ENCODE measurements at regions not wholly inside any gene's neighbourhood (a gene's known extent, or its start where the extent isn't known, plus 50 kb on each side); places are given as distances from the start of the nearest gene placed in this dataset.

GRCh38 chr5:3896098-3896497 lies 300.5 kb downstream of the IRX1 start:
- ATAC-seq (ENCODE audit: low FRiP score in 2 of 2) (no peak), DNase-seq (no peak)
- Histone ChIP-seq H3K27ac (no peak overlapping the region), H3K4me3 (no peak overlapping the region), H3K27me3 (no peaks in the 10 kb centered on the region), H3K4me1 (no peaks in the 10 kb centered on the region), H3K36me3 (no peaks in the 10 kb centered on the region), H3K9me3 (no peaks in the 10 kb centered on the region)
- WGBS, 2 donors = 69 to 77% methylated on average over 4 to 5 of the region's 5 CpGs
- TF ChIP-seq EP300 (IDR thresholded peaks at IDR 0.05) = no peak
- TF ChIP-seq CTCF (IDR thresholded peaks at IDR 0.05) = no peak
- no peak for TF ChIP-seq POLR2A (IDR thresholded peaks at IDR 0.05)

GRCh38 chr5:3899093-3899492 lies 303.5 kb downstream of the IRX1 start:
- Histone ChIP-seq H3K27me3 (no peaks in the 10 kb centered on the region), H3K27ac (no peak overlapping the region), H3K36me3 (no peaks in the 10 kb centered on the region), H3K9me3 (no peaks in the 10 kb centered on the region), H3K4me1 (no peaks in the 10 kb centered on the region), H3K4me3 (no peak overlapping the region)
- no peak for TF ChIP-seq POLR2A (IDR thresholded peaks at IDR 0.05)
- TF ChIP-seq CTCF (IDR thresholded peaks at IDR 0.05) = no peak
- no peak for TF ChIP-seq EP300 (IDR thresholded peaks at IDR 0.05)
- TF ChIP-seq POLR2AphosphoS5 (IDR thresholded peaks at IDR 0.05) = no peak
- 60 to 62% methylated on average over 5 of the region's 5 CpGs for WGBS, 2 donors
- no peak for DNase-seq
- ATAC-seq (ENCODE audit: low FRiP score in 2 of 2) = no peak

- no peaks in the 10 kb centered on the region for H3K4me1 ChIP-seq
- ATAC-seq (ENCODE audit: low FRiP score in 2 of 2) = peak in 1 of 2 donors; percentile 34
- no peaks in the 10 kb centered on the region for H3K27me3 ChIP-seq
- H3K9me3 ChIP-seq = no peaks in the 10 kb centered on the region
- TF ChIP-seq EP300 (IDR thresholded peaks at IDR 0.05) = no peak
- TF ChIP-seq POLR2A (IDR thresholded peaks at IDR 0.05) = no peak
- no peak for TF ChIP-seq POLR2AphosphoS5 (IDR thresholded peaks at IDR 0.05)
- no peak for TF ChIP-seq CTCF (IDR thresholded peaks at IDR 0.05)
- H3K4me3 ChIP-seq = no peak overlapping the region
- no peak for DNase-seq
- 84 to 86% methylated on average over 8 of the region's 8 CpGs for WGBS, 2 donors
- H3K27ac ChIP-seq = no peak overlapping the region
- no peaks in the 10 kb centered on the region for H3K36me3 ChIP-seq
Measured at GRCh38 chr5:3904584-3904983, 309.0 kb downstream of the IRX1 start.

GRCh38 chr5:3905031-3905430 lies 309.4 kb downstream of the IRX1 start:
- Histone ChIP-seq H3K4me3 (no peak overlapping the region), H3K9me3 (no peaks in the 10 kb centered on the region), H3K36me3 (no peaks in the 10 kb centered on the region), H3K27me3 (no peaks in the 10 kb centered on the region), H3K4me1 (no peaks in the 10 kb centered on the region), H3K27ac (no peak overlapping the region)
- WGBS, 2 donors = 84 to 88% methylated on average over 7 of the region's 7 CpGs
- no peak for DNase-seq
- ATAC-seq (ENCODE audit: low FRiP score in 2 of 2) = peak in 1 of 2 donors; percentile 23
- TF ChIP-seq POLR2AphosphoS5 (IDR thresholded peaks at IDR 0.05) = no peak
- TF ChIP-seq CTCF (IDR thresholded peaks at IDR 0.05) = no peak
- TF ChIP-seq POLR2A (IDR thresholded peaks at IDR 0.05) = no peak
- no peak for TF ChIP-seq EP300 (IDR thresholded peaks at IDR 0.05)

GRCh38 chr5:3905521-3905920 lies 309.9 kb downstream of the IRX1 start:
- no peaks in the 10 kb centered on the region for H3K27me3 ChIP-seq
- H3K4me1 ChIP-seq = no peaks in the 10 kb centered on the region
- DNase-seq (no peak), ATAC-seq (ENCODE audit: low FRiP score in 2 of 2) (no peak)
- no peak overlapping the region for H3K27ac ChIP-seq
- no peak overlapping the region for H3K4me3 ChIP-seq
- WGBS, 2 donors = 74 to 84% methylated on average over 3 of the region's 3 CpGs
- no peaks in the 10 kb centered on the region for H3K9me3 ChIP-seq
- H3K36me3 ChIP-seq = no peaks in the 10 kb centered on the region
- TF ChIP-seq POLR2A (IDR thresholded peaks at IDR 0.05) (no peak), EP300 (IDR thresholded peaks at IDR 0.05) (no peak), CTCF (IDR thresholded peaks at IDR 0.05) (no peak), POLR2AphosphoS5 (IDR thresholded peaks at IDR 0.05) (no peak)
